ENCODE measurements at regions not wholly inside any gene's neighbourhood (a gene's known extent, or its start where the extent isn't known, plus 50 kb on each side); places are given as distances from the start of the nearest gene placed in this dataset.
"Not testable (repeated sequence)": the region's sequence is repeated elsewhere in the genome, so short reads cannot be mapped to it uniquely, and the experiment has no call there.

DNA sequence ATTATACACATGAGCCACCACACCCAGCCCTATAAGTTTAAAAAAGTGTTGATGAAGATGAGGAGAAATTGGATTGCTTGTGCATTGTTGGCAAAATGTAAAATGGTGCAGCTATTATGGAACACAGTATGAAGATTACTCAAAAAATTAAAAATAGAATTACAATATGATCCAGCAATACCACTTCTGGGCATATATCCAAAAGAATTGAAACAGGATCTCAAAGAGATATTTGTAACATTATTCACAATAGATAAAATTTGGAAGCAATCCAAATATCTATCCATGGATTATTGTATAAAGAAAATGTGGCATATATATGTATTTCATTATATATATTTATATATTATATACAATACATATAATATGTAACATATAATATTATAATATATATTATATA is 515.6 kb upstream of the GNPDA2 start:
- no peaks in the 10 kb centered on the region for H3K4me1 ChIP-seq (ENCODE audit: control insufficient read depth, insufficient read depth, low read length)
- no peak overlapping the region for H3K27ac Mint-ChIP-seq
- no peaks in the 10 kb centered on the region for H3K9me3 ChIP-seq (ENCODE audit: control insufficient read depth, low read length)
- H3K36me3 Mint-ChIP-seq (ENCODE audit: low read depth), result no peaks in the 10 kb centered on the region
- DNase-seq, result no peak
- H3K36me3 ChIP-seq (ENCODE audit: control insufficient read depth, insufficient read depth, low read length), result no peaks in the 10 kb centered on the region
- H3K27me3 ChIP-seq (ENCODE audit: control insufficient read depth, insufficient read depth, low read length, poor library complexity, severe bottlenecking), result no peaks in the 10 kb centered on the region
- H3K4me3 ChIP-seq (ENCODE audit: low read length), result no peak overlapping the region
- TF ChIP-seq, protein P1, sequence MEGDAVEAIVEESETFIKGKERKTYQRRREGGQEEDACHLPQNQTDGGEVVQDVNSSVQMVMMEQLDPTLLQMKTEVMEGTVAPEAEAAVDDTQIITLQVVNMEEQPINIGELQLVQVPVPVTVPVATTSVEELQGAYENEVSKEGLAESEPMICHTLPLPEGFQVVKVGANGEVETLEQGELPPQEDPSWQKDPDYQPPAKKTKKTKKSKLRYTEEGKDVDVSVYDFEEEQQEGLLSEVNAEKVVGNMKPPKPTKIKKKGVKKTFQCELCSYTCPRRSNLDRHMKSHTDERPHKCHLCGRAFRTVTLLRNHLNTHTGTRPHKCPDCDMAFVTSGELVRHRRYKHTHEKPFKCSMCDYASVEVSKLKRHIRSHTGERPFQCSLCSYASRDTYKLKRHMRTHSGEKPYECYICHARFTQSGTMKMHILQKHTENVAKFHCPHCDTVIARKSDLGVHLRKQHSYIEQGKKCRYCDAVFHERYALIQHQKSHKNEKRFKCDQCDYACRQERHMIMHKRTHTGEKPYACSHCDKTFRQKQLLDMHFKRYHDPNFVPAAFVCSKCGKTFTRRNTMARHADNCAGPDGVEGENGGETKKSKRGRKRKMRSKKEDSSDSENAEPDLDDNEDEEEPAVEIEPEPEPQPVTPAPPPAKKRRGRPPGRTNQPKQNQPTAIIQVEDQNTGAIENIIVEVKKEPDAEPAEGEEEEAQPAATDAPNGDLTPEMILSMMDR (conservative IDR thresholded peaks at IDR 0.05), result no peak
- no peak overlapping the region for H3K27ac ChIP-seq (ENCODE audit: low read depth, low read length)
- H3K4me1 Mint-ChIP-seq, result no peaks in the 10 kb centered on the region
- H3K9me3 Mint-ChIP-seq, result no peaks in the 10 kb centered on the region
- no peak overlapping the region for H3K9ac ChIP-seq (ENCODE audit: extremely low read depth, low read length, poor library complexity, severe bottlenecking)
- no peak overlapping the region for H3K4me3 Mint-ChIP-seq
- no peaks in the 10 kb centered on the region for H3K27me3 Mint-ChIP-seq (ENCODE audit: insufficient read depth)

DNA sequence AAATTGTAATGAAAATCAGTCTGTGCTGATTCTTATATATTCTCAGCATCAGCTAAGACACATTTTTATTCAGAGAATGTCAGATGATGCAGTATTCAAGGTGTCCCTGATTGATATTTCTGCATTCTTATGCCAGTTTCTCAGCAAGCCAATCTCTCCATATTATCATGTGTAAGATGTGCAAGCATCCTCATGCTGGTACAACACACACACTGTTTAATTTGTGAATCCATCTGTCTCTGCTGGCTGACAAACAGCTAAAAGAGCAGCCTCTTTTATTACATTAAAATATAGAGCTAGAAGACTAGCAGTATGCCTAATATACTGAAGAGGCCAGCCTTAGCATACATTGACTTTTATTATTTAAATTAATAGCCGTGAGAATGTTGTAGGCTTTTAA is 502.9 kb upstream of the GNPDA2 start:
- H3K36me3 ChIP-seq (ENCODE audit: control insufficient read depth, insufficient read depth, low read length), result no peaks in the 10 kb centered on the region
- H3K4me1 Mint-ChIP-seq, result no peaks in the 10 kb centered on the region
- peaks cover 10% of the 10 kb centered on the region for H3K9me3 Mint-ChIP-seq
- H3K4me3 Mint-ChIP-seq, result no peak overlapping the region
- H3K4me3 ChIP-seq (ENCODE audit: low read length), result no peak overlapping the region
- DNase-seq, result no peak
- no peaks in the 10 kb centered on the region for H3K27me3 Mint-ChIP-seq (ENCODE audit: insufficient read depth)
- H3K27ac Mint-ChIP-seq, result no peak overlapping the region
- no peaks in the 10 kb centered on the region for H3K36me3 Mint-ChIP-seq (ENCODE audit: low read depth)
- H3K27ac ChIP-seq (ENCODE audit: low read depth, low read length), result no peak overlapping the region
- H3K27me3 ChIP-seq (ENCODE audit: control insufficient read depth, insufficient read depth, low read length, poor library complexity, severe bottlenecking), result no peaks in the 10 kb centered on the region
- H3K9ac ChIP-seq (ENCODE audit: extremely low read depth, low read length, poor library complexity, severe bottlenecking), result no peak overlapping the region
- no peaks in the 10 kb centered on the region for H3K4me1 ChIP-seq (ENCODE audit: control insufficient read depth, insufficient read depth, low read length)
- WGBS, 2 experiments (ENCODE audit: insufficient coverage in 1 of 2, insufficient read length in 1 of 2), result 100% methylated on average over 1 of the region's 1 CpG; no CpG with 5 or more reads in 1 of the 2 experiments
- no peaks in the 10 kb centered on the region for H3K9me3 ChIP-seq (ENCODE audit: control insufficient read depth, low read length)
- TF ChIP-seq, protein P1 (conservative IDR thresholded peaks at IDR 0.05), result no peak

DNA sequence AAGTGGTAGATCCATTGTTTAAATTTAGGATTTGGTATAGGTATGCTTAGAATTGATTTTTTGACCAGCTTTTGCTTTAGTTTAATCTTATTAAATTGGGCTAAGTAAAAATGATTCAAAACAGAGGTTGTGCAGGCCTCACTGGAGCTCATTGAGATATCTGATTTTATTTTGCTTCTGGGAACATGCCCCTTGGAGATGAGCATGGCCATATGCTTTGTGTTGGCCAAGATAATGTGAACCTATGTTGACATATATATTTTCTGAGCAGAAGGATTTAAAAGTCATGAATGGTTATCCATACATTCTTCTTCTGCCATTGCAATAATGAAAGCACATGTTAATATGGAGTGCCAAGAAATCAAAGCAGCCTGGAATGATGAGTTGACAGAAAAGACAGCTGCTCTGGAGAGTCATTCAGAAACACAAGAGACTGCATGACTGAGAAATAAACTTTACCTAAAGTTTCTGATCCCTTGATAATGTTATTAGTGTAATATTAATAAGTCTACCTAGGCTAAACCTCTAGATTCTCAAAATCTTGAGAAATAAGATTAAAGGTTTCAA is 489.7 kb upstream of the GNPDA2 start:
- H3K27me3 ChIP-seq (ENCODE audit: control insufficient read depth, insufficient read depth, low read length, poor library complexity, severe bottlenecking), result no peaks in the 10 kb centered on the region
- H3K36me3 ChIP-seq (ENCODE audit: control insufficient read depth, insufficient read depth, low read length), result no peaks in the 10 kb centered on the region
- Mint-ChIP-seq H3K27me3 (ENCODE audit: insufficient read depth) (no peaks in the 10 kb centered on the region), H3K36me3 (ENCODE audit: low read depth) (no peaks in the 10 kb centered on the region), H3K27ac (no peak overlapping the region), H3K4me3 (no peak overlapping the region), H3K9me3 (no peaks in the 10 kb centered on the region), H3K4me1 (no peaks in the 10 kb centered on the region)
- no peaks in the 10 kb centered on the region for H3K9me3 ChIP-seq (ENCODE audit: control insufficient read depth, low read length)
- TF ChIP-seq, protein P1 (conservative IDR thresholded peaks at IDR 0.05), result no peak
- H3K4me3 ChIP-seq (ENCODE audit: low read length), result no peak overlapping the region
- no peak for DNase-seq
- H3K27ac ChIP-seq (ENCODE audit: low read depth, low read length), result no peak overlapping the region
- H3K4me1 ChIP-seq (ENCODE audit: control insufficient read depth, insufficient read depth, low read length), result no peaks in the 10 kb centered on the region
- H3K9ac ChIP-seq (ENCODE audit: extremely low read depth, low read length, poor library complexity, severe bottlenecking), result no peak overlapping the region

DNA sequence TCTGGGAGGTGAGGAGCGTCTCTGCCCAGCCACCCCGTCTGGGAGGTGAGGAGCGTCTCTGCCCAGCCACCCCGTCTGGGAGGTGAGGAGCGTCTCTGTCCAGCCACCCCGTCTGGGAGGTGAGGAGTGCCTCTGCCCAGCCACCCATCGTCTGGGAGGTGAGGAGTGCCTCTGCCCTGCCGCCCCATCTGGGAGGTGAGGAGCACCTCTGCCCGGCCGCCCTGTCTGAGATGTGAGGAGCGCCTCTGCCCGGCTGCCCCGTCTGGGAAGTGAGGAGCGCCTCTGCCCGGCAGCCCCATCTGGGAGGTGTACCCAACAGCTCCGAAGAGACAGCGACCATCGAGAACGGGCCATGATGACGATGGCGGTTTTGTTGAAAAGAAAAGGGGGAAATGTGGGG is 482.1 kb upstream of the GNPDA2 start:
- H3K9me3 ChIP-seq (ENCODE audit: control insufficient read depth, low read length); H3K36me3 Mint-ChIP-seq (ENCODE audit: low read depth); H3K27ac ChIP-seq (ENCODE audit: low read depth, low read length); H3K27me3 Mint-ChIP-seq (ENCODE audit: insufficient read depth); H3K4me1 ChIP-seq (ENCODE audit: control insufficient read depth, insufficient read depth, low read length); H3K36me3 ChIP-seq (ENCODE audit: control insufficient read depth, insufficient read depth, low read length); H3K4me3 Mint-ChIP-seq; H3K4me3 ChIP-seq (ENCODE audit: low read length); H3K27ac Mint-ChIP-seq; H3K9ac ChIP-seq (ENCODE audit: extremely low read depth, low read length, poor library complexity, severe bottlenecking); DNase-seq; H3K27me3 ChIP-seq (ENCODE audit: control insufficient read depth, insufficient read depth, low read length, poor library complexity, severe bottlenecking); H3K4me1 Mint-ChIP-seq: not testable (repeated sequence)
- WGBS, 2 experiments (ENCODE audit: insufficient coverage in 1 of 2, insufficient read length in 1 of 2), result 97 to 100% methylated on average over 4 to 19 of the region's 21 CpGs
- peaks cover 35% of the 10 kb centered on the region for H3K9me3 Mint-ChIP-seq

DNA sequence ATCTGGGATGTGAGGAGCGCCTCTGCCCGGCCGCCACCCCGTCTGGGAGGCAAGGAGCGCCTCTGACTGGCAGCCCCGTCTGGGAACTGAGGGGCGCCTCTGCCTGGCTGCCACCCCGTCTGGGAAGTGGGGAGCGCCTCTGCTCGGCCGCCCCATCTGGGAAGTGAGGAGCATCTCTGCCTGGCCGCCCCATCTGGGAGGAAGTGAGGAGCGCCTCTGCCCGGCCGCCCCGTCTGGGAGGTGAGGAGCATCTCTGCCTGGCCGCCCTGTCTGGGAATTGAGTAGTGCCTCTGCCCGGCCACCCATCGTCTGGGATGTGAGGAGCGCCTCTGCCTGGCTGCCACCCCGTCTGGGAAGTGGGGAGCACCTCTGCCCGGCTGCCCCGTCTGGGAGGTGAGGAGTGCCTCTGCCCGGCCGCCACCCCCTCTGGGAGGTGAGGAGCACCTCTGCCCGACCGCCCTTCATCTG is 481.5 kb upstream of the GNPDA2 start:
- not testable (repeated sequence) for H3K27ac Mint-ChIP-seq; H3K27me3 Mint-ChIP-seq (ENCODE audit: insufficient read depth)
- peaks cover 35% of the 10 kb centered on the region for H3K9me3 Mint-ChIP-seq

More for the DNA sequence above, 481.5 kb upstream of the GNPDA2 start:
- not testable (repeated sequence) for H3K36me3 ChIP-seq (ENCODE audit: control insufficient read depth, insufficient read depth, low read length); H3K4me1 Mint-ChIP-seq; H3K9me3 ChIP-seq (ENCODE audit: control insufficient read depth, low read length); H3K36me3 Mint-ChIP-seq (ENCODE audit: low read depth); H3K9ac ChIP-seq (ENCODE audit: extremely low read depth, low read length, poor library complexity, severe bottlenecking); H3K27me3 ChIP-seq (ENCODE audit: control insufficient read depth, insufficient read depth, low read length, poor library complexity, severe bottlenecking); H3K4me3 Mint-ChIP-seq; H3K4me3 ChIP-seq (ENCODE audit: low read length); H3K4me1 ChIP-seq (ENCODE audit: control insufficient read depth, insufficient read depth, low read length); H3K27ac ChIP-seq (ENCODE audit: low read depth, low read length); DNase-seq
- WGBS, 2 experiments (ENCODE audit: insufficient coverage in 1 of 2, insufficient read length in 1 of 2), result 96 to 99% methylated on average over 16 to 27 of the region's 27 CpGs

Measured in endodermal cell (in vitro differentiated cells).